Uterus (tissue), 2 donors: ENCODE measurements at regions not wholly inside any gene's neighbourhood (a gene's known extent, or its start where the extent isn't known, plus 50 kb on each side); places are given as distances from the start of the nearest gene placed in this dataset.

ENCODE experiments used
- POLR2A ChIP-seq, 2 donors: fragments of 450-650 bp; IDR thresholded peaks; one replicate each; pipeline ENCODE4 v1.6.1; 2016; ENCODE audit warnings: antibody characterized with exemption in 2 of 2, mild to moderate bottlenecking in 1 of 2, moderate library complexity in 1 of 2
- TF ChIP-seq, protein P1 (sequence below), 4 experiments: fragments of 200-600 bp in 2 of 4; fragments of 450-650 bp in 2 of 4; sonication (generic) in 2 of 4; IDR thresholded peaks; one replicate each; pipeline ENCODE4 v1.5.1; 2016 to 2019; ENCODE audit warnings: antibody characterized with exemption in 4 of 4, mild to moderate bottlenecking in 2 of 4, moderate library complexity in 1 of 4

DNA sequence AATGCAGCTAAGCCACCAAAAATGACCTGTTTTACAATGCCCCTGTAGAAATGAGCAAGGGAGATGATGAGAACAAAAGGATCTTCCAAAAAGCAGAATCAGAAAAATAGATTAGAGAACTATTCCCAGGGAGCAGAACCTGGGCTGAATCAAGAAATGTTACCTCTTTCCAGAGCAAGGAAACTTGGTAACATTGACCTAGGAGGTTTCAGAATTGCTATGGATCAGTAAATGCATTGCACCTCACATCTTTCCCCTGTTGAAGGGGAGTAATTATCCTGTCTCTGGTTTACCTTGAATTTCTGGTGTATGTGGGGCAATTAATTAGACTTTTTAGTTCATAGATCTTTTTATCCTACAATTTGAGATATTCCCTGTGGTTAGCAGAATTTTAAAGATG is 151.2 kb upstream of the RAI14 start:
- TF ChIP-seq, protein P1, sequence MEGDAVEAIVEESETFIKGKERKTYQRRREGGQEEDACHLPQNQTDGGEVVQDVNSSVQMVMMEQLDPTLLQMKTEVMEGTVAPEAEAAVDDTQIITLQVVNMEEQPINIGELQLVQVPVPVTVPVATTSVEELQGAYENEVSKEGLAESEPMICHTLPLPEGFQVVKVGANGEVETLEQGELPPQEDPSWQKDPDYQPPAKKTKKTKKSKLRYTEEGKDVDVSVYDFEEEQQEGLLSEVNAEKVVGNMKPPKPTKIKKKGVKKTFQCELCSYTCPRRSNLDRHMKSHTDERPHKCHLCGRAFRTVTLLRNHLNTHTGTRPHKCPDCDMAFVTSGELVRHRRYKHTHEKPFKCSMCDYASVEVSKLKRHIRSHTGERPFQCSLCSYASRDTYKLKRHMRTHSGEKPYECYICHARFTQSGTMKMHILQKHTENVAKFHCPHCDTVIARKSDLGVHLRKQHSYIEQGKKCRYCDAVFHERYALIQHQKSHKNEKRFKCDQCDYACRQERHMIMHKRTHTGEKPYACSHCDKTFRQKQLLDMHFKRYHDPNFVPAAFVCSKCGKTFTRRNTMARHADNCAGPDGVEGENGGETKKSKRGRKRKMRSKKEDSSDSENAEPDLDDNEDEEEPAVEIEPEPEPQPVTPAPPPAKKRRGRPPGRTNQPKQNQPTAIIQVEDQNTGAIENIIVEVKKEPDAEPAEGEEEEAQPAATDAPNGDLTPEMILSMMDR (IDR thresholded peaks at IDR 0.05): no peak
- TF ChIP-seq POLR2A (IDR thresholded peaks at IDR 0.05): no peak
